NCI-H345 treated with DMSO at 0.1 percent for 48 hours (cell line): ENCODE measurements at regions not wholly inside any gene's neighbourhood (a gene's known extent, or its start where the extent isn't known, plus 50 kb on each side); places are given as distances from the start of the nearest gene placed in this dataset.

Experiments
- DNase-seq: peaks from one replicate; lab custom pipeline; 2025; ENCODE audit not compliant: unreplicated experiment; lab: John Stamatoyannopoulos, UW

GRCh38 chr16:48949636-48950035, 332.0 kb downstream of the CBLN1 start:
- DNase-seq, result no peak

- DNase-seq, result no peak
Measured at GRCh38 chr16:48948911-48949310, 332.7 kb downstream of the CBLN1 start.

DNA sequence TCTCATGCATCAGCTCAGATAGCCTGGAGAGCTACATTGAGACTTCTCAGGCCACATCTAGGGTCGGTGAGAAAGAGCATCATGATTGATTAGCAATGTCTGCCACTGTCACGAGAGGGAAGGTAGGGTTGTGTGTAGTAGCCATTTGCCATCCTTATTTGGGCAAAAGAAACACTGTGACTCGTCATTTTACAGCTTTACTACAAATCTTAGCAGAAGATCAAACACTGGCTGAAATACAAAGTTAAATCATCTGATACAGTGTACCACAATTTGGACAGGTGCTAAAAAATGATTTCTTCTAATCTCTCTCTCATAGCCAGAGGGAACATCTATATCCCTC, 334.3 kb downstream of the CBLN1 start:
- DNase-seq, result no peak

- DNase-seq, result no peak
Measured at GRCh38 chr16:48946686-48947370, 334.8 kb downstream of the CBLN1 start.

DNA sequence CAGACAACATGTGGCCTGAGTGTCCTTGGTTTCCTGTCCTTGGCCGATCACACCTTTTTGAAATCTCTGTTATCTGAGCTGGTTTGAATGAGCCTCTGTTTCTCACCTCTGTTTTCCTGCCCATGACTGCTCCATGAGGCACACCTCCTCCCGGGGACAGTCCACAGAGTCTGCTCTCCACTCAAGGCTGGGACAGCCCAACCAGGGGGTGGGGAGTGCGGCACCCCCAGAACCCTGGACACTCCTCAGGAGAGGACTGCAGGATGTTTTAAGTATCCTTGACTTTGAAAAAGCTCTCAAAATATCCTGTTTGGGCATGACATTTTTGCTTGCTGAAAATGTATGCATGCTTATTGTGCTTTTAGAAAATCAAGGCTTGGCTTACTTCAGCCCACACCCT, 333.0 kb upstream of the N4BP1 start:
- no peak for DNase-seq

DNA sequence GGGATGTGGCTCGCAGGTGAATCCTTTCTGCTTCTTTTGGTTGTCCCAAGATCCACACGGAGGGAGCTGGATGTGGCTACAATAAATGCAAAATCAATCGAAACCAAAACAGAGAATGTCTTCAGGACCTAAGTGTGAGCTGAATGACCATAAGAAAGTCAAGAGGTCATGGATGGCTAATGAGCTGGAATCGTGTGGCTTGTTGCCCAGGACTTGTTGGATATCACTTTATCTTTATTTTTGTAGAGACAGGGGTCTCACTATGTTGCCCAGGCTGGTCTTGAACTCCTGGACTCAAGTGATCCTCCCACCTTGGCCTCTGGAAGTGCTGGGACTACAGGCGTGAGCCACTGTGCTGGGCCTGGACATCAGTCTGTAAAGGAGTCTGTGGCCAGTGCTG, 326.8 kb upstream of the N4BP1 start:
- DNase-seq, result no peak

- DNase-seq, result no peak
Measured at GRCh38 chr16:48932216-48932855, 322.4 kb upstream of the N4BP1 start.

DNA sequence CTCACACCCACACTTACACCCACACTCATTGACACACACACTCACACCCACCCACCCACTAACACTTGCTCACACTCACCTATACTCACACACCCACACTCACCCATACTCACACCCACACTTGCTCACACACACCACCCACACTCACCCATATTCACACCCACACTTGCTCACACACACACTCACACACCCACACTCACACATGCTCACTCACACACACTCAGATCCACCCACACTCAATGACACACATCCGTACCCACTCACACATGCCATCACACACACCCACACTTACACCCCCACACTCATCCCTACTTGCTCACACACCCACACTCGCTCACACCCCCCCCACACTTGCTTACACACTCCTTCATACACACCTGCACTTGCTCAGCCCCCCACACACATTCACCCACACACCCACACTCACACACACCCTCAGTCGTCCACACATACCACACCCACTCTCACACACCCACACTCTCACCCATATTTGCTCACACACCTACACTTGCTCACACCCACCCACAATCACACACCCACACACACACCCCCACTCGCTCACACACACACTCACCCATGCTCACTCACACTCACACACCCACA, 321.1 kb upstream of the N4BP1 start:
- no peak for DNase-seq

DNA sequence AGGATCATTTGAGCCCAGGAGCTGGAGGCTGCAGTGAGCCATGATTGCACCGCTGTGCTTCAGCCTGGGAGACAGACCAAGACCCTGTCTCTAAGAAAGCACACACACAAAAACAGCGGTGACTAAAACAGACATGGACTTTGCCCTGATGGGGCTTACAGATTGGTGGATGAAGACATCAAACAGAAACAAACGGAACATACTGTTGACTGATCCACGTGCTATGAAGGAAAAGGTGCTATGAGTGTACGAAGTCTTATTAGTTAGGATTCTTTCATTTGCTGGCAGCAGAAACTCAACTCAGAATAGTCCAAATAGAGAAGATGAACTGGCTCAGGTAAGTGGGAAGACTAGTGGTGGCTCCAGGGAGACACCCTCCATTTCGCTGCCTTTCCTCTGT, 309.8 kb upstream of the N4BP1 start:
- no peak for DNase-seq

- DNase-seq, result no peak
Measured at GRCh38 chr16:48918520-48919258, 308.7 kb upstream of the N4BP1 start.

DNA sequence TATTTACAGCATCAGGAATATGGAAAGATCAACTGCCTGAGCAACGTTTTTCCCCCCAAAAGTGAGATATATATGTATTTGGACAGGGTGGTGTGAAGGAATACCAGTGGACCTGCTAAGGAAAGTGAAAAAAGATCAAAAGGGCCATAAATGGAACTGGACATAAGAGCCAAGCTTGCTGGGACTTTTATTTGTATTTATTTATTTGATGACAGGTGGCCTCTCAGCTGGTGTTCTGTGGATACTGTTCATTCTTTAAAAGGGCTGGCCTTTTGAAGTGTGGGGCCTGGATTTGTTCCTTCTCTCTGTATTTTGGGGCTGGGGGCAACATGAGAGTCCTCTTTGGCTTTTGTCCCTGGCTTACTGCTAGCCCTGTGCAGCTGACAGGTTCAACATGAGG, 306.6 kb upstream of the N4BP1 start:
- no peak for DNase-seq

GRCh38 chr16:48914070-48914469, 304.1 kb upstream of the N4BP1 start:
- DNase-seq, result no peak

- no peak for DNase-seq
Measured at GRCh38 chr16:48913384-48913783, 303.4 kb upstream of the N4BP1 start.

- no peak for DNase-seq
Measured at GRCh38 chr16:48912360-48912759, 302.4 kb upstream of the N4BP1 start.

- DNase-seq, result no peak
Measured at GRCh38 chr16:48911700-48912099, 301.7 kb upstream of the N4BP1 start.

- no peak for DNase-seq
Measured at GRCh38 chr16:48910214-48910613, 300.2 kb upstream of the N4BP1 start.

- no peak for DNase-seq
Measured at GRCh38 chr16:48909231-48909630, 299.3 kb upstream of the N4BP1 start.

DNA sequence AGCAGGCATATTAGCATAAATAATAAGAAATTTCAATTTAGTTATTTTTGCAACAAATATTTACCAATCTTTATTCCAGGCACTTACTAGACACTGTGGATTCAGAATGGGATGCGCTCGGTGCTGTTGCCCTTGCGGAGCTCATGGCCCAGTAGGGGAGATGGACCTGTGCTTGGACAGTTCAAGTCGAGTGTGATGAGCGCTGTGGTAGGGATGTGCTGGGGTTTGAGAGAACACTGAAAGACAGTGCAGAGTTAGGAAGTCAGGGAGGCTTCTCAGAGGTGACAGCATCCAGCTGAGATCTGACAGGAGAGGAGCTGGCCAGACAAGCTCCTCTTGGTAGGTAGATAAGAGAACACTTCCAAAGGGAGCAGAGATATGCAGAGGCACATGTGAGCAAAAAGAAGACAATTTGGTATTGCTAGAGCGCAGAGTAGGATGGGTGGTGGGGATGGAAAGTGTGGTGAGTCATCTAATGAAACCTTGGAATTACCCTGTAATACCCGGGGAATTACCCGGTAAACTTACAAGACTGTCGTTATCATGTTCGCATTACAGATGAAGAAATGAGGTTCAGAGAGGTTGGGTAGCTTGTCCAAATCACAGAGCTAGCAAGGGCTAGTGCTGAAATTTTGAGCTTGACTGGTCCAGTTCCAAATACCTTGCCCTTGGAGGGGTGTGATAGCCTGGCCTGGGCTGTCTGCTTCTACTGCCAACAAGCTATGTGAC, 298.1 kb upstream of the N4BP1 start:
- DNase-seq, result no peak

- DNase-seq, result no peak
Measured at GRCh38 chr16:48905632-48906505, 295.9 kb upstream of the N4BP1 start.

DNA sequence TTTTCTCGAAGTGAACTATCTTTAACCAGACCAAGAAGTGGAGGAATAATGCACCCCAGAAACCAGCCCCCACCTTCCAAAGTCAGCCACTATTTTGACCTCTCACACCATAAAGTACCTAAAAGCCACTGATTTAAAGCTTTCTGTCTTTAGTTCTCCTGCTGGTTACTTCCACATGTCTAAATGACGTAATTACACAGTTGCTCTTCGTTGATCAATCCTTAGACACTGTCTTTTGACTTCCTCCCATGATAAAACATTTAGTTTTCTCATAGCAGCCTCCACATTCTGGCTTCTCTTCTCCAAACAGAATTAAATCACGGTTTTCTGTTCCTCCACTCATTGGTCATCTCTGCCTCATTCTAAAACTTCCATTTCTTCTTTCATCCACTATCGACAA, 294.4 kb upstream of the N4BP1 start:
- DNase-seq, result no peak
